Caco-2 (cell line): ENCODE measurements at regions not wholly inside any gene's neighbourhood (a gene's known extent, or its start where the extent isn't known, plus 50 kb on each side); places are given as distances from the start of the nearest gene placed in this dataset.

Source experiments
- BruUV-seq: library from RNA; stranded (reverse); fragments of 400-500 nt; replicated peaks from 2 replicates; lab custom pipeline; 2021; lab: Mats Ljungman, UMichigan
- CTCF ChIA-PET: fragments of 300-600 bp; sonication (Branson Sonifier 250); formaldehyde crosslinking; loops from one replicate; lab custom pipeline; 2022; ENCODE audit warnings: antibody characterized with exemption; lab: Charles Lee
- POLR2A ChIA-PET: fragments of 300-600 bp; sonication (Branson Sonifier 250); formaldehyde crosslinking; loops from one replicate; lab custom pipeline; 2022; ENCODE audit warnings: antibody characterized with exemption; lab: Charles Lee
- DNase-seq, 2 experiments: peaks; one replicate each; pipeline versions ENCODE4 v3.0.0 to v3.0.0-alpha.2; 2020 to 2022
- H3K27me3 ChIP-seq: replicated peaks from 2 replicates; pipeline ENCODE4 v1.6.0; 2011; ENCODE audit warnings: low read length; ENCODE audit not compliant: control insufficient read depth, insufficient read depth
- H3K36me3 ChIP-seq: 2 replicates; pipeline ENCODE4 v1.5.1; 2011; ENCODE audit warnings: low read length; ENCODE audit not compliant: control insufficient read depth, insufficient read depth
- H3K4me1 ChIP-seq: fragments of 250-450 bp; sonication (Bioruptor Pico); 2 replicates; pipeline ENCODE4 v1.5.1; 2020; ENCODE audit warnings: mild to moderate bottlenecking
- H3K4me3 ChIP-seq: 2 replicates; pipeline ENCODE4 v1.5.1; 2011; ENCODE audit warnings: low read depth, mild to moderate bottlenecking, control low read depth, low read length
- H3K9me3 ChIP-seq: fragments of 250-450 bp; sonication (Bioruptor Pico); 2 replicates; pipeline ENCODE4 v1.5.1; 2020; ENCODE audit warnings: mild to moderate bottlenecking, moderate library complexity
- H3K27ac Mint-ChIP-seq: one replicate; pipeline ENCODE4 v1.8.0; 2022; ENCODE audit warnings: mixed read lengths; ENCODE audit not compliant: unreplicated experiment
- H3K27me3 Mint-ChIP-seq: one replicate; pipeline ENCODE4 v1.8.0; 2022; ENCODE audit warnings: mixed read lengths; ENCODE audit not compliant: insufficient read depth, unreplicated experiment
- H3K36me3 Mint-ChIP-seq: one replicate; pipeline ENCODE4 v1.8.0; 2022; ENCODE audit warnings: mild to moderate bottlenecking, mixed read lengths; ENCODE audit not compliant: insufficient read depth, unreplicated experiment
- H3K4me1 Mint-ChIP-seq: one replicate; pipeline ENCODE4 v1.8.0; 2022; ENCODE audit warnings: low read depth, mixed read lengths; ENCODE audit not compliant: unreplicated experiment
- H3K4me3 Mint-ChIP-seq: one replicate; pipeline ENCODE4 v1.8.0; 2022; ENCODE audit warnings: mild to moderate bottlenecking, moderate library complexity, mixed read lengths; ENCODE audit not compliant: unreplicated experiment
- H3K9me3 Mint-ChIP-seq: one replicate; pipeline ENCODE4 v1.8.0; 2022; ENCODE audit warnings: mixed read lengths; ENCODE audit not compliant: unreplicated experiment
- intact Hi-C: fragments of 100-400 bp; cut with micrococcal nuclease; formaldehyde crosslinking; loops from one replicate; pipeline ENCODE4 v1.10.0; 2022; ENCODE audit not compliant: unreplicated experiment
- TF ChIP-seq, protein P1 (sequence below), 2 experiments: fragments of 200-600 bp in 1 of 2; IDR thresholded peaks; 1 replicate in 1 of 2; 2 replicates in 1 of 2; pipeline versions ENCODE4 v1.5.1 to v1.8.0; 2011 to 2022; ENCODE audit warnings: antibody characterized with exemption in 1 of 2, control low read depth in 1 of 2, inconsistent platforms in 1 of 2, low read depth in 1 of 2, low read length in 1 of 2, mild to moderate bottlenecking in 1 of 2, moderate library complexity in 1 of 2; ENCODE audit not compliant: insufficient read depth in 1 of 2, severe bottlenecking in 1 of 2, unreplicated experiment in 1 of 2

DNA sequence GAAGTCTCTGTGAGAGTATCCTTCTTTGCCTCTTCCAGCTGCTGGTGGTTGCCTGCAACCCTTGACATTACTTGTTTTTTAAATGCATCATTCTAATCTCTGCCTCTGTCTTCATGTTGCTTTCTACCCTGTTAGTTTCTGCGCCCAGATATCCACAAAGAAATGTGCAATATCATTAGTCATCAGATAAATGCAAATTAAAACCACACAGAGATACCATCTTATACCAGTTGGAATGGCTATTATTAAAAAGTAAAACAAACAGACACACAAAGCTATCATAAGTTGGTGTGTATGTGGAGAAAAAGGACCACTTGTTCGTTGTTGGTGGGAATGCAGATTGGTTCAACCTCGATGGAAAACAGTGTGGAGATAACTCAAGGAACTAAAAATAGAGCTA is 517.4 kb downstream of the FAT4 start:
- Histone ChIP-seq H3K9me3 (no peaks in the 10 kb centered on the region), H3K4me3 (no peak overlapping the region), H3K4me1 (no peaks in the 10 kb centered on the region), H3K36me3 (no peaks in the 10 kb centered on the region), H3K27me3 (no peaks in the 10 kb centered on the region)
- Mint-ChIP-seq H3K27ac (no peak overlapping the region), H3K4me3 (no peak overlapping the region), H3K36me3 (no peaks in the 10 kb centered on the region), H3K9me3 (no peaks in the 10 kb centered on the region), H3K27me3 (no peaks in the 10 kb centered on the region), H3K4me1 (no peaks in the 10 kb centered on the region)
- ChIA-PET POLR2A (no interaction called here), CTCF (no interaction called here)
- DNase-seq = no peak
- TF ChIP-seq, protein P1, sequence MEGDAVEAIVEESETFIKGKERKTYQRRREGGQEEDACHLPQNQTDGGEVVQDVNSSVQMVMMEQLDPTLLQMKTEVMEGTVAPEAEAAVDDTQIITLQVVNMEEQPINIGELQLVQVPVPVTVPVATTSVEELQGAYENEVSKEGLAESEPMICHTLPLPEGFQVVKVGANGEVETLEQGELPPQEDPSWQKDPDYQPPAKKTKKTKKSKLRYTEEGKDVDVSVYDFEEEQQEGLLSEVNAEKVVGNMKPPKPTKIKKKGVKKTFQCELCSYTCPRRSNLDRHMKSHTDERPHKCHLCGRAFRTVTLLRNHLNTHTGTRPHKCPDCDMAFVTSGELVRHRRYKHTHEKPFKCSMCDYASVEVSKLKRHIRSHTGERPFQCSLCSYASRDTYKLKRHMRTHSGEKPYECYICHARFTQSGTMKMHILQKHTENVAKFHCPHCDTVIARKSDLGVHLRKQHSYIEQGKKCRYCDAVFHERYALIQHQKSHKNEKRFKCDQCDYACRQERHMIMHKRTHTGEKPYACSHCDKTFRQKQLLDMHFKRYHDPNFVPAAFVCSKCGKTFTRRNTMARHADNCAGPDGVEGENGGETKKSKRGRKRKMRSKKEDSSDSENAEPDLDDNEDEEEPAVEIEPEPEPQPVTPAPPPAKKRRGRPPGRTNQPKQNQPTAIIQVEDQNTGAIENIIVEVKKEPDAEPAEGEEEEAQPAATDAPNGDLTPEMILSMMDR (IDR thresholded peaks at IDR 0.05; ENCODE audit: insufficient read depth in 1 of 2, low read depth in 1 of 2, low read length in 1 of 2, severe bottlenecking in 1 of 2, unreplicated experiment in 1 of 2) = no peak
- BruUV-seq = no TSS peak
- intact Hi-C loops = no loop called here

DNA sequence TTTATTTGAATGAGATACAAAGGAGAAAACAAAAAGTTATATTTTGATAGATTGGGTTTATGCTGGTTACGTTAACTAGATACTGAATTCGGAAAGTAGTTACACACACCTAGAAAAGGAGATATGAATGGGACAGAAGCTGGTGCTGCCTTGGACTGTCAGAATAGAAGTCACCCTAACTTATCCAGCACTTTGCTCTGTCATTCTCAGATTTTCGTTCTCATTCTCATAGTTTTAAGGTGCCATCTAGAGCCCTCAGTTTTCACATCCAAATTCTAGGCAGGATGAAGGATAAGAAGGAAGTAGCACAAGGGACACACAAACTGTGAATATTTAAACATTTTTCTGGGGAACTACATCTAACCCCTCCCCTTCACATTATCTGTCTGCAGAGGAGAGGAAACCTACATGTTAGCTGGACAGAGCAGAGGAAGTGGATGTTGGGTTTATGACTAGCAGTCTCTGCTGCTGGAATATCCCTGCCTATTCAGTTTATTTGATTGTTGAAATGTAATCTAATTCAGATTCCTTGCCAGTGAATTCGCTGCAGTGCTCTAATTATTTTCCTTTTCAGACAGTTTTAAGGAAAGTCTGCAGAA is 521.9 kb downstream of the FAT4 start:
- no peak for DNase-seq
- no peak overlapping the region for H3K27ac Mint-ChIP-seq
- no peaks in the 10 kb centered on the region for H3K9me3 Mint-ChIP-seq
- Histone ChIP-seq H3K4me3 (no peak overlapping the region), H3K9me3 (no peaks in the 10 kb centered on the region), H3K4me1 (no peaks in the 10 kb centered on the region), H3K36me3 (no peaks in the 10 kb centered on the region), H3K27me3 (no peaks in the 10 kb centered on the region)
- no peak overlapping the region for H3K4me3 Mint-ChIP-seq
- no TSS peak for BruUV-seq
- CTCF ChIA-PET = no interaction called here
- intact Hi-C loops = no loop called here
- TF ChIP-seq, protein P1 (IDR thresholded peaks at IDR 0.05; ENCODE audit: insufficient read depth in 1 of 2, low read depth in 1 of 2, low read length in 1 of 2, severe bottlenecking in 1 of 2, unreplicated experiment in 1 of 2) = no peak
- no peaks in the 10 kb centered on the region for H3K4me1 Mint-ChIP-seq
- H3K27me3 Mint-ChIP-seq = no peaks in the 10 kb centered on the region
- POLR2A ChIA-PET = no interaction called here
- no peaks in the 10 kb centered on the region for H3K36me3 Mint-ChIP-seq

DNA sequence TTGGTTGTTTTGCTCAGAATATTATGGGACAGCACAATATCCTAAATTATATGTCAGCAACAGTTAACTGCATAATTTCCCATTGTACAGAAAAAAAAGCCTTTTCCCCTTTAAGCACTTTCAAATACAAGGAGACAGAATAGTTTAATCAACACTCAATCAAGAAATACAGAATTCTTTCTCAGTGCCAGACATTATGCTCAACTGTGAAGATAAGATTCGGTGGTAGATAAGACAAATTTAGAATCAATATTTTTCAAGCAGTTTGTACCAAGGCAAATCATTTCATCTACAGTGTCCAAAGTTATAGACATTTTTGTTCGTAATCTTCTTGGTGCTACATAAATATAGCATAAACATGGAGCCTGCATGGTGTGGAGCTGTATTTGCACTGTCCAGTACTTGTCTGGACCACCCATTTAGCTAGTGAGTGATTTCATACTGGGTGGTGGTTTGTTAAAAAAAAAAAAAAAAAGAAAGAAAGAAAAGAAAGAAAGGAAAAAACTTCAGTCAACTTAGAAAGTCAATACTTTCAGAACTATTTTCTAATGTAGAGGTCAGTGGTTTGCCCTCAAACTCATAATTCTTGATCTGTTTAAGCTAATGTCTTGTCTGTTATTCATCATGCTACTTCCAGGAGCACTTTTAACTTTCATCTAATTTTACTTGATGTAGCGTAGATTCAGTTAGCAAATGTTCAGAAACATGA is 522.9 kb downstream of the FAT4 start:
- no peak for DNase-seq
- H3K36me3 ChIP-seq = no peaks in the 10 kb centered on the region
- no peaks in the 10 kb centered on the region for H3K9me3 Mint-ChIP-seq
- TF ChIP-seq, protein P1 (IDR thresholded peaks at IDR 0.05; ENCODE audit: insufficient read depth in 1 of 2, low read depth in 1 of 2, low read length in 1 of 2, severe bottlenecking in 1 of 2, unreplicated experiment in 1 of 2) = no peak
- intact Hi-C loops = no loop called here
- H3K4me1 ChIP-seq = no peaks in the 10 kb centered on the region
- no peak overlapping the region for H3K4me3 Mint-ChIP-seq
- H3K4me3 ChIP-seq = no peak overlapping the region
- BruUV-seq = no TSS peak
- no peak overlapping the region for H3K27ac Mint-ChIP-seq
- H3K27me3 Mint-ChIP-seq = no peaks in the 10 kb centered on the region
- H3K9me3 ChIP-seq = no peaks in the 10 kb centered on the region
- ChIA-PET POLR2A (no interaction called here), CTCF (no interaction called here)
- H3K4me1 Mint-ChIP-seq = no peaks in the 10 kb centered on the region
- H3K27me3 ChIP-seq = no peaks in the 10 kb centered on the region
- no peaks in the 10 kb centered on the region for H3K36me3 Mint-ChIP-seq
